ENCODE measurements at regions not wholly inside any gene's neighbourhood (a gene's known extent, or its start where the extent isn't known, plus 50 kb on each side); places are given as distances from the start of the nearest gene placed in this dataset.

DNA sequence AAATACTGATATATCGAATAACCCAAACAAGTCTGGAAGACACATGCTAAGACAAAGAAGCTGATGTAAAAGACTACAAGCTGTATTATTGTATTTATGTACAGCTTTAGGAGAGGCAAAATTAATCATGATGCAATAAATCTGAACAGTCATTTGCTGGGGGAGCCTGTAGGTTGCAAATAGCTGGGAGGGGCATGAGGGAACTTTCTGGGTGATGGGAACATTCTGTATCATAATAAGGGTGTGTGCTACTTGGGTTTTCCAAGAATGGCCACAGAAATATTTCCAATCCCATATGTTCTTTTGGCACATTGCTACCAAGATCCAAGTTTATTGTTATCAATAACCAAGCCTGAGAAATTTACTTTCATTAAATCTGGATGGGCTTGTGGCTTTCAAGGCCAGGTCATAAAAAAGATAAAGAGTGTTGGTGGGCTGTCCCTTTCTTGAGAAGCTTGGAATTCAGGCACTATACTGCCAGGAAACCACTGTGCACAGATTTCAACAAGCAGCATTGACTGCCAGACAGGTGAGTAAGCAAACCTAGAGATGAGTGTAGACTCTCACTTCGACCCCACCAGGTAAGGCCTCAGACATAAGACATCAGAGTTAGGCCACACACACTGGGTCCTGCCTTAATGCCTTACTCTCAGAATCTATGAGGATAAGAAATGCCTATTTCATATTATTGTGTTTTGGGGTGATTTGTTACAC lies 629.7 kb upstream of the FZD8 start:
- DNase-seq, result no peak

DNA sequence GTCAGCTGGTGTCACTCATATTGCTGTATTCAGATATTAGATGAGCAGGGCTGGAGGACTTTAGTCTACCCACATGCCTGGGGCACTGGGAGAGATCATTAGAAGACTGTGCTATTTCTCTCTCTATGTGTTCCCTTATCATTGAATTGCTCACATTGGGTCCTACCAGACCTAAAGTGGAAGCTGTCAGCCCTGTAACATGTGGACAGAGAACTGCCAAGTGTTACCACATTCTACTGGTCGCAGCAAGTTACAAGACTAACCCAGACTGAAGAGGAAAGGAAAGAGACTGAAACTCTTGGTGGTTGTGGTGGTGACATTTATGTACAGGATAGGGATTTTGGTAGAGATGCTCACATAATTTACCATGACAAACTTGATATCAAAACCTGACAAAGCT lies 627.1 kb upstream of the FZD8 start:
- DNase-seq, result no peak

DNA sequence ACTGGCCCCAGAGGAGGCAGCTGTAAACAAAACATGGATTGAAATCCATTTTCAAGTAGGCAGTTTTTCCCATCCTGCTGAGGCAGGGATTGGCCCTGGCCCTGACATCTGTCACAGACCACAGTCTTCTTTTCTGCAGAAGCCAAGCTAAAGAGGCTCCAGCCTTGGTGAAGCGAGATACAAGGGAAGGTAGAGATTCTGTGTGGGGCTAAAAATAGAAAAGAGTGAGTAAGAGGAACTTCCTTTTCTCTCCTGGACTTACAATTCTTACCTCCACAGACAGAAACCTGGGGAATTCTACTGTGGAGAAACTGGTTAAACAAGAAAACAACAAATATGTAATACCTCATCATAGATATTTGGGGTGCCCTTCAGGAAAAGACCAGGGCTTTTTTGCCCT lies 624.8 kb upstream of the FZD8 start:
- no peak for DNase-seq

DNA sequence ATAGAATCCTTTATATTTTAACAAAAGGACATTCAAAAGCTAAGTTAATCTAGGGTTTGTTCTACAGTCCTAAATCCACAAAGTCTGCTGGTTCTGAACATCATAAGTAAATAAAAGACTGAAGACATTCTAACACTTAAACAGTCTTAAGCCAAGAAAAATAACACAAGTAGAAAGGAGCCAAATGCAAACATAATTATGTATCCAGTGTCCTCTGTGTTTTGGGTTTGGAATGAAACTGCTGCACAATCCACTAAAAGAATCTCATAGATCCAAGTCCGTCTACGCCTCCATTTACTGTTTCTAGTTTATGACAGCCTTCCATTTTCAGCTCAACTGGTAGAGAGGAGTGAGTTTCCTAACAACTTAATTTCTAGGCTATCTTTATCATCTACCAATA lies 623.6 kb upstream of the FZD8 start:
- no peak for DNase-seq

DNA sequence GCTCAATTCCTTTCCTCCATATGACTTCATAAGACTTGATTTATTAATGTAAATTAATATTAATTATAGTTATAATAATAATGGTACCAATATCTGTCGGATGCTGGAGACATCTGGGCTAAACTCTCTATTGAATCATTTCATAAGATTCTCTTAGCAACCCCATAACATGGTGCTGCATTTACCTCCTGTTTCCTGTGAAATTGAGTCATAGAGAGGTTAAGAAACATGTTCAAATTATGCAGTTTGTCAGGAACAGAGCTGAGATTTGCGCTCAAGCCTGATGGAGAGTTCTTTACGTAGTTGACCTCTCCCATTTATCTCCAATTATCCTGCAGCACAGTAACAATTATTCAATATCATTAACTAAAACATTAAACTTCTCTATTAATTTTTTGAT lies 621.8 kb upstream of the FZD8 start:
- no peak for DNase-seq

DNA sequence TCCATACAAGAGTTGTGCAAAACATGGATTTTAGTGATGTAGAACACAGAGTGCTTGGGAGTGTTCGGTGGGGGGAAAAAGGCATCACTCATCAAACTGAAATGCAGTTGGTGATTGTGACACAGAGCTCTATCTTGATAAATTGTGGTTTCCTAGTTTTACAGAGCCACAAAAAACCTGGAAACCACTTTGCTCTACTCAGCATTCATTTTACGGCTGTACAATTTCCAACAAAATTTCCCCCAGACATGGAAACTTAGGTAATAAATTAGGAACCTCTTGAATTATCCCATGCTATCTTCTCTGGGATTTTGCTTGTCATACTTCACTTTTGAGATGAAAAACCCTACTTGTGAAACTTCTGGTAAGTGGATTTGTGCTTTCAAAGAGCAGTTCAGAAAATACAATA lies 614.9 kb upstream of the FZD8 start:
- no peak for DNase-seq

DNA sequence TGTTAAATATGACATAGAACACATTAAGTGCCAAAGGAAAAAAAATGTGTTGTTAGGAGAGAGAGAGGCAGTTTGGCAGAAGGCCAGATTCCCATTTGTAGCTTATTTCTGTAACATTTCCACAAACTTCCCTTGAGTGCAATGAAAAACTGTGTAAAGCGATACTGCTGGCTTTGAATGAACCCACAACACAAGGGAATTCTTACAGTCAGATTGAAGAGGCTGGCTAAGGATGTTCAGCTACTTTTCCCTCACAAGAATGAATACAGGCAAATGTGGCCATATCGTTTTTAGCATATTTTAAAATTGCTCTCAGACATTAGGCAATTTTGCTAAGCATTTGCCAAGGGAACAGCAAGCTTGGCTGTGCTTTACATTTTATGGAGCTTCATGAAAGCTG lies 614.1 kb upstream of the FZD8 start:
- no peak for DNase-seq

DNA sequence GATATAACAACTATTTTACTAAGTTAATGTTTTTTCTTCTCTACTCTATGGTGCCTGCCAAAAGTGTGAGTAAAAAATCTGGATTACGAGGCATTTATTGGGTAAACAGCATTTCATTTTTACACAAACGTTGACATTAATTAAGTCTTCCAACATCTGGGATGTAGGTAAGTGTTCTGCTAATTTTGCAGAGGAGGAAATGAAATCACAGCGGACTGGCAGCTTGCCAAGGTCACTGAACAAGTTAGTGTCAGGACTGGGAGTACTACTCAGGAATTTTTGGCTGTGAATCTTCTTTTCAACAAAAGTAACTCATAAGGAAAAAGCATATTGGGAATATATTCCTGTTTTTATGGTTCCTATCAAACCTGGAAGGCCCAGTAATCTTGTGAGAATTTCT lies 612.1 kb upstream of the FZD8 start:
- no peak for DNase-seq

DNA sequence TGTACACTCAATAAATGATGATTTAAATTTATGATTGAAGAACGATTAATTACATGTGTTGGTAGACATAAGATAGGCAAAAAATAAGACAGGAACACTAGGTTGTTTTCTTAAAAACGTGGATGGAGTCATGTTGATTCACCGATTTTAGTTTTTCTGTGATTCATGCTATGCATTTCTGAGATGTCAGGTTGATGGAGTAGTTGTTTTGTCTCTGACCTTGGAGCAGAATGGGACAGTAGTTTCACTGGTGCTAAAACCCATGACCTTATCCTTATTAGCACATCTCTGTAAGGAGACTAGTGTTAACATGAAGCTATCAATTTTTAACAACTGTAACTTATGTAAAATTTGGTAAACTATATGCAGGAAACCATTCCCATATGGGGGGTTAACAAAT lies 611.6 kb upstream of the FZD8 start:
- no peak for DNase-seq

DNA sequence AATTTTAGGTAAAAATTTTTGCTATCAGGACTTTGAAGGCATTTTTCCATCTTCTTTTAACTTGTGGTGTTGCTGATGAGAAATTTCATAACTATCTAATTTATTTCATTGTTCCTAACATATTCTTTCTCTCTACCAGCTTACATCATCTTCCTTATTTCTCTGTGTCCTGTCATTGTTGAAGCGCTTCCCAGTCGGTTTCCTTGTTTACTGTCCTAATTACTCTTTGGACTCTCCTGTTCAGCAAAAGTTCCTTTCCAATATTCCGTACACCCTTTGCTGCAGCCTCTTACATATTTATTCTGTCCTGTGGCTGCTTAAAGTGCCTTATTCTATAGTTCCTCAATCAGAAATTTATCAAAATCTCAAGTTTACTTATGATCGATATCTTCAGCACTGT lies 609.0 kb upstream of the FZD8 start:
- DNase-seq, result no peak

DNA sequence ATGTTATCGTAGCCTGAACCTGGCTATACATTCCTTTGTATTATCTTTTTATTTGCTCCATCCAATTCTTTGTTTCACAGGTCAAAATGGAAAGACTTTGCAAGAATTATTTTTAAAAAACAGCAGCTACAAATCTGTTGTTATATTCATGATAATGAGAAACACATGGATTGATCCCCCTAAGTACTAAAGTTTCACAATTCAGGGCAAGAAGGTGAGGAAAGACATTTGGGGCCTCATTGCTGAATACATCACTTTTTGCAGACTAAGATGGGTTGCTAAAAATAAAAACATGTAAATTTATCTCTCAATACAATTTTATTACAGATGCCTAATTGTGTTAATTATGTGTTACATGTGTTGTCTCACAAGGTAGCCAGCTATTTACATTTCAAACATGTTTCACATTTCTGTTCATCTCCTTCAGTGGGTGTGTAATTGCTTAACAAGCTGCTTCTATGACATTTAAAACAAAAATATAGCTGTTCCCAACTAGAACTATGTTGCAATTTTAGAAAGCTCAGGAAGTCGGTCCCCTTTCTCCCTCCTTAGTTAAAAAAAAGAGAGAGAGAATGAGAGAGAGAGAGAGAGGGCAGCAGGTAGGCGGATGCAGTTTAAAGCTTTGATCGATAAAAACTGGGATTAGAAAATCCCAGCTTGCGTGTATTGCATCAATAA lies 606.3 kb upstream of the FZD8 start:
- DNase-seq, result no peak

DNA sequence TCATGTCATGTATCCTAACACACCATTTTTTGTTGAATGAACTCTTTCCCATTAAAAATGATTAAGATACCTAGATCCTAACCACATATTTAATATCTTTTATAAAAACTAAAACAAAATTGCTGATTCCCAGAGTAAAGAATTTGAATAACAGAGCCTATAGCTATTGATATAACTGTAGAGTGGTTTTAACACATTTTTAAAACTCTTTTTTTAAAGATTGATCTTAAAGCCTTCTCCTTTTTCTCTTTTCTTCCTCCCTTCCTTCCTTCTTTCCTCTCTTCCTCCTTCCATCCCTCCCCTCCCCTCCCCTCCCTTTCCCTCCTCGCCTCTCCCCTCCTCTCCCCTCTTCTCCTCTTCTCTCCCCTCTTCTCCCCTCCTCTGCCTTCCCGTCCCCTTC lies 605.4 kb upstream of the FZD8 start:
- DNase-seq, result no peak

DNA sequence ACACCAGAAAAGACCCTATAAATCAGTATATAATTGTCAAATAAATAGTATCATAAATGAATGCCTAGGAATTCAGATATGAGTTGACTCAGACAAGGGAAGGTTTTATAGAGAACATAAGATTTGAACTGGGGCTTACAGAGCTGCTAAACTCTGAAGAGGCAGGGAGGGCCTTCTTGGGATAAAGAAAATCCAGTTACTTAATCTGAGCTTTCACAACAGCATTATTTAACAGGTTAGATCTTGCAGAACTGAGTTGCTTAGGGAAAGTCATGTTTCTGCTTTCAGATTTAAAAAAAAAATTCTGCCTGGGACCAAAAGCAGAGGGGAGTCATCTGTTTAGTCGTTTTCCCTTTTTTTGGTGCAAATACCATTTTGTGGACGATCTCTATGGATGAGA lies 594.8 kb upstream of the FZD8 start:
- no peak for DNase-seq

DNA sequence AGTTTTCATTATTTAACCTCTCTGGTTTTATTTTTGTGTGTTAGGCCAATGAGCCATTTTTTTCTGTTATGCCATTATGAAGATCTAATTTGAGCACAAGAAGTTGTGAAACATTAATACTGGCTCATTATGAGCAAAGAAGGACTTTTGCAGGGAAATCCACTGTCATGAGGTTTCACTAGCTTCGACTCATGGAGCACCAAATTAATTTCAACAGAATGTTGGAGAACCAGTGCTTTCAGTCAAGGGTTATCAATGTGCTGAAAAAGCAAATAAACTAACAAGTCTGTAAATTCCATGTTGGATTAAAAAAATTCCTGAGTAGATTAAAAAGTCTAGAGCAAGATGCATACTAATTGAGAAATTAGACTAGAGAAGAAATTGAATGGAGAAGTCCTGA lies 594.2 kb upstream of the FZD8 start:
- DNase-seq, result no peak

DNA sequence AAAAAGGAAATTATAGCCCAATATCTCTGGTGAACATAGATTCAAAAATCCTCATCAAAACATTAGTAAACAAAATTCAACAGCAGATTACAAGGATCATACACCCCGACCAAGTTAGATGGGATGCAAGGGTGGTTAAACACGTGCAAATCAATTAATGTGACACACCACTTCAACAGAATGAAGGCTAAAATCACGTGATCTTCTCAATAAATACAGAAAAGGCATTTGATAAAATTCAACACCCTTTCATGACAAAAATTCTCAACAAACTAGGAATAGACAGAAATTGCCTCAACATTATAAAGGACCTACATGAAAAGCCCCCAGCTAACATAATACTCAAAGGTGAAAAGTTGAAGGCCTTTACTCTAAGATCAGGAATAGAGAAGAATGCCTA lies 590.8 kb upstream of the FZD8 start:
- no peak for DNase-seq

DNA sequence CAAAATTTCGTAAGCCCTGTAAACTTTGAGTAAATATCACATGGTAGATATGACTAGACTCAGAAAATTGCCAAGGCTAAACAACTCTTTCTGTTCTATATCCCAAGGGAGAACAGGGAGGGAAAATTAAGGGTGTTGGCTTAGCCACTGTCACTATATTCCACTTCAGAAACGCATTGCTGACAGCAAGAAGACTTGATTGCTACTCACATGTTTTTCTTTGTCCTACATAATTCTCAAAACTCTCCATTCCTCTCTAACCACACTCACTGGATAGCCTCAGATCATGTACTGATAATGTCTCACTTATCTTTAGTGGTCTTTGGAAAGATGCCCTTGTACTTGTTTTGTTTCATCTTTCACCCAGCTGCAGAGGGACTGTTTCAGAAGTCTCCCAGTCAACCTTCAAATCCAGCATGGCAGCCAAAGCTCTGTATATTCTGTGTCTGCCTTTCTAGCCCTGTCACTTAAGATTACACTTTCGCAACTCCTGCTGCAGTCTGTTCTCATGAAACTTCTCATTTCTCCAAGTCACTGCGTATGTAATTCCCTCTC lies 582.4 kb upstream of the FZD8 start:
- no peak for DNase-seq

DNA sequence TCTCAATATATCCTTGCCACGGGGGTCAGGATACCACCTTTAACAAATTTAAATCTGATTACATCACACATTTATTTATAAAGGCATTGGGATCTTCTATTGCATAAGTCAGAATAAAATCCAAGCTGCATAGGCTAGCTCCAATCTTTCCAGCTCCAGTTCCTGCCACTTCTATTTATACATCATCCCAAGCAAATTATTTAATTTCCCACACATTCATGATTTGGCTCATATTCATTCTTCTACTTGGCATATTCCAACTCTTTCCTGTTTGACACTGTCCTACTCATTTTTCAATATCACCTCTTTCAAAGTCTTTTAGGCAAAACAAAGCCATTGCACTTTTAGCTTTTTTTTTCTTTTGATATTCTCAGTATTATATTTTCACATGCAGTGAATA lies 579.0 kb upstream of the FZD8 start:
- DNase-seq, result no peak

DNA sequence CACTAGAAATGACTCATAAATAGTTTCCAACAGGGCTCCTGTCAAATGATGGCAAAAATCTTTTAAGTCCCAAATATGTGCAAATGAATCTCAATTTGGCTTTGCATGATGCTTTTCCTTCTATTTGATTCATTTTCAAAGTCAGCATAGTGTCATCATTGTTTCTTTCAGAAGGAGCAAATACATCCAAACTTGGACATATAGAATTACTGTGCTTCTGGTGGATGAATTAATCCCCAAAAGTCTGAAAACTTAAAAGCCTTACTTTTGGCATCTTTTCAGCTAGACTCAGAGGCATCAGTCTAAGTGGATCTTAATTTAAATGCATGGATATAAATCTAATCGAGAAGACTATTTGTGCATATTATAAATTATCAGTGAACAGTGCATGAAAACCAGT lies 578.1 kb upstream of the FZD8 start:
- no peak for DNase-seq

DNA sequence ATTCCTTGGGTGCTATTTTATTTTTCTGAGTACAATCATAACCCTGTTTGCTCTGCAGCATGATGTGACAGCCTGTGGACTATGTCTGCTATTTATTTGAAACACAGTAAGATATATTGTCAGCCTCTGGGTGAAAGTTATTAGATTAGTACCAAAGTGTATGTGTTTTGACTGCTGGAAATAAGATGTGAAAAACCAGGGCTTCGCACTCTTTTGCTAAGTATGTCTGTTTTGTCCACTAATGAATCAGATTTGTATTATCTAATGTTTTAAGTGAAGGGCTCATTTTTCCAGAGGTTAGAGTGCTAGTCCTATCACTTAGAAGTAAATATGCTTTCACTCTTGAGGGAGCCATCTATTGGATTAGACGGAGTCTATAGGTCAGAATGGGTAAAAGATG lies 569.8 kb upstream of the FZD8 start:
- DNase-seq, result no peak

DNA sequence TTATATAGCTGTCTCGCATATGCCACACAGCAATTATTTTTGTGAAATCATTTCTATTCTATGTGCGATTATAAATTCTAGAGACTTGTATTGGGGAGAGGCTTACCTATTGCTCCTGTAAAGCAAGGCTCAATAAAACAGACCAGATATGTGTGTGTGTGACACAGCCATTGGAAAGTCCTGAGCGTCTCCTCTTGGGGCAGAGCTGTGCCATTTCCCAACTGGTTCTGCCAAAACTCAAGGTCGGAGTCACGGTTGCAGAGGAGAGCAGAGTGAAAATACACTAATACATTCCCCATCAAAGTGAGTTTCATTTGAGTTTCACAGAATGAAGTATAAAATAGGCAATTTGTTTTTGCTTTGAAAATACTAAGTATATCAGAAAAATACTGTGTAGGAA lies 567.4 kb upstream of the FZD8 start:
- DNase-seq, result no peak

DNA sequence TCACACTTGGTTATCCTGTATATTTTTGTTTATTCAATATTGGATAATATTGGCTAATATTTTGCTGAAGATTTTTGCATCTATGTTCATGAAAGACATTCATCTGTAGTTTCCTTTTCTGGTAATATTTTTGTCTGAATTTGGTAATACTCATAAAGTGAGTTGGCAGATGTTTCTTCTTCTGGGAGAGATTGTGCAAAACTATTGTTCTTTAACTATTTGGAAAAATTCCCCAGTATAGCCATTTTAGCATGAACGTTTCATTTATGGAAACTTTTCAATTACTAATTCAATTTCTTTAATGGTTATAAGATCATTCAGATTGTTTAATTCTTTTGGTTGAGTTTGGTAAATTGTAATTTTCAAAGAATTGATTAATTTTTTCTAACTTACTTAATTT lies 560.8 kb upstream of the FZD8 start:
- no peak for DNase-seq

DNA sequence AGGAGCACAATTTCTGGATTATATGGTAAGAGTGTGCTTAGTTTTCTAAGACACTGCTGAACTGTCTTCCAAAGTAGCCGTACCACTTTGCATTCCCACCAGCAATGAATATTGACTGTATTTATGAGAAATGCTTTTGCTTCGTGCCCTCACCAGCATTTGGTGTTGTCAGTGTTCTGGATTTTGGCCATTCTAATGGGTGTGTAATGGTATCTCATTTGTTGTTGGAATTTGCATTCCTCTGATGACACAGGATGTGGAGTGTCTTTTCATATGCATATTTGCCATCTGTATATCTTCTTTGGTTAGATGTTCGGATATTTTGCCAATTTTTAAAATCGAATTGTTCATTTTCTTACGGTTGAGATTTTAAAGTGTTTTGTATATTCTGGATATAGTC lies 558.5 kb upstream of the FZD8 start:
- no peak for DNase-seq

DNA sequence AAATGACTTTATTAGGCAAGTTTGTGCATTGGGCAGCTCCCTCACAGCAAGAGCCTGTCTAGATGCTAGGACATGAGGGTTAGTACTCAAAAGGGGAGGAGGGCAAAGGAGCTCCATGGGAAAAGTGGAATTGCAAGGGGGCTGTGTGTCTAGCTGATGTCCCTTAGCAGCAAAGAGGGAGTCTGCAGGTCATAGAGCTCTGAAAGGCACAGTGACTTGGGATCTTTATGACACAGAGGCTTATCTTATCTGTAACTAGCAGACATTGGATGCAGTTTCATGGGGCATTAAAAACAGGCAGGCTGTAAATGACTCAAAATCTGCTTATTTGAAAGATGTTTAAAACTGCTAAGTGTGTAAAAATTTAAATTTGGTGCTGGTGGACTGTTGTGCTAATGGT lies 556.2 kb upstream of the FZD8 start:
- no peak for DNase-seq

DNA sequence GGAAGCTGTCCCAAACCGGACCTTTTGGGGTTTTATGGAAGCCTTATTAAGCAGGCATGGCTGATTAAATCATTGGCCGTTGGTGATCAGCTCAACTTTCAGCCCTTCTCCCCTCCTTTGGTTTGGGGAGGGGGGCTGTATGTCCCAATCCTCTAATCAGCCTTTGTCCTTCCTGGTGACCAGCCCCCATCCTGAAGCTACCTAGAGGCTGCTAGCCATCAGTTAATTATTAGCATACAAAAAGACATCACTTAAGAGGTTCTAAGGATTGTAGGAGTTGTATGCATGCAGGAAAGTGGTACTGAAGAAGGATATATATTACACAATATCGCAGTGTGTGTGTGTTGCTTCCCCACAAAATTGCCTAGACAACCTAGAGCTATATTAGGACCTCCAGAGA lies 553.3 kb upstream of the FZD8 start:
- no peak for DNase-seq

DNA sequence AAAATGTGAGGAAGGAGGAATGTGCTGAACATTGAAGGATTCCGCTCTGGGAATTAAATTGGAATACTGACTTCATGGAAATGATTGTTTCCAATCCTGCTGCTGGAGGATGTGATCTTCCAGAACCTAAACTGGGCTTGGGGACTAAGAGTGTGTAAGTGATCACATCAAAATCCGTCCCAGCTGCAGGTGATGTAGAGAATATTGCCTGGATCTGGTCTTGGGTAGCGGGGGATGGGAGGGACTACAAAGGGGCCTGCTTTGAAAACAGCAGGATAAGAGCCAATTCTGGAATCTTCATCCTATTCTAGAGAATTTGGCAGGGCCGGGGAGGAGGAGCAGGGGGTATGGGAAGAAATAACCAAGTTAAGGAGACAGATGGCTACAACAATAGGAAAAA lies 552.2 kb upstream of the FZD8 start:
- DNase-seq, result no peak

Measured in stimulated activated CD4-positive, alpha-beta T cell treated with anti-CD3 and anti-CD28 coated beads, Interleukin-2, amount 100 ng/mL, for 24 hours (primary cell).